Mononuclear cell (primary cell): ENCODE measurements at regions not wholly inside any gene's neighbourhood (a gene's known extent, or its start where the extent isn't known, plus 50 kb on each side); places are given as distances from the start of the nearest gene placed in this dataset.
"Not testable (repeated sequence)": the region's sequence is repeated elsewhere in the genome, so short reads cannot be mapped to it uniquely, and the experiment has no call there.

Experiments
- H3K27me3 ChIP-seq: 2 replicates; pipeline ENCODE4 v1.6.0; 2011; ENCODE audit warnings: low read length, control low read depth; ENCODE audit not compliant: insufficient read depth
- H3K4me1 ChIP-seq: 2 replicates; pipeline ENCODE4 v1.5.1; 2011; ENCODE audit warnings: mild to moderate bottlenecking, low read length, control low read depth; ENCODE audit not compliant: insufficient read depth
- H3K4me3 ChIP-seq: 2 replicates; pipeline ENCODE4 v1.5.1; 2011; ENCODE audit warnings: mild to moderate bottlenecking, low read length, moderate library complexity
- H3K9me3 ChIP-seq: 2 replicates; pipeline ENCODE4 v1.5.1; 2011; ENCODE audit warnings: low read depth, mild to moderate bottlenecking, control low read depth, low read length

DNA sequence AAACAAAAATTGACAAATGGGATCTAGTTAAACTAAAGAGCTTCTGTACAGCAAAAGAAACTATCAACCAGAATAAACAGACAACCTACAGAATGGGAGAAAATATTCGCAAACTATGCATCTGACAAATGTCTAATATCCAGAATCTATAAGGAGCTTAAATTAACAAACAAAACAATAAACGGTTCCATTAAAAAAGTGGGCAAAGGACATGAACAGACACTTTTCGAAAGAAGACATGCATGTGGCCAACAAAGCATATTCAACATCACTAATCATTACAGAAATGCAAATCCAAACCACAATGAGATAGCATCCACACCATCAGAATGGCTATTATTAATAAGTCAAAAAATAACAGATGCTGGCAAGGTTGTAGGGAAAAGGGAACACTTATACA, 50.5 kb upstream of the MED13L start:
- peaks cover 33% of the 10 kb centered on the region for H3K4me1 ChIP-seq
- H3K9me3 ChIP-seq, H3K4me3 ChIP-seq, H3K27me3 ChIP-seq: not testable (repeated sequence)

DNA sequence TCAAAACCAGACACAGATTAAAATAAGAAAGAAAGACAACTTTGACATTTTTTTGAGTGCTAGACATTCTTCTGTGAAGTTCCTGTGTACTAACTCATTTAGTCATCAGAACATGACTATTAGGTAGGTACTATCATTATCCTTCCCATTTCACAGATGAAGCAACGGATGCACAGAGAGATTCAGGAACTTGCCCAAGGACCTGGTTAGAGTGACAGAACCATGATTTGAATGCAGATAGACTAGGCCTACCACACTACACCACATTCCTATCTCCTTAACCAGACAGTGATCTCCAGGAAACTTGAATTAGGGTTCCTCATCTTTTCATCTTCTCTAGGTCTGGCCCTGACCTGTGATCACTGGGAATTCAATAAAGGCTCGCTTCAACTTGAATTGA, 54.4 kb upstream of the MED13L start:
- peaks cover 24% of the 10 kb centered on the region for H3K4me1 ChIP-seq
- H3K27me3 ChIP-seq, result no peaks in the 10 kb centered on the region
- no peak overlapping the region for H3K4me3 ChIP-seq
- H3K9me3 ChIP-seq, result no peaks in the 10 kb centered on the region

DNA sequence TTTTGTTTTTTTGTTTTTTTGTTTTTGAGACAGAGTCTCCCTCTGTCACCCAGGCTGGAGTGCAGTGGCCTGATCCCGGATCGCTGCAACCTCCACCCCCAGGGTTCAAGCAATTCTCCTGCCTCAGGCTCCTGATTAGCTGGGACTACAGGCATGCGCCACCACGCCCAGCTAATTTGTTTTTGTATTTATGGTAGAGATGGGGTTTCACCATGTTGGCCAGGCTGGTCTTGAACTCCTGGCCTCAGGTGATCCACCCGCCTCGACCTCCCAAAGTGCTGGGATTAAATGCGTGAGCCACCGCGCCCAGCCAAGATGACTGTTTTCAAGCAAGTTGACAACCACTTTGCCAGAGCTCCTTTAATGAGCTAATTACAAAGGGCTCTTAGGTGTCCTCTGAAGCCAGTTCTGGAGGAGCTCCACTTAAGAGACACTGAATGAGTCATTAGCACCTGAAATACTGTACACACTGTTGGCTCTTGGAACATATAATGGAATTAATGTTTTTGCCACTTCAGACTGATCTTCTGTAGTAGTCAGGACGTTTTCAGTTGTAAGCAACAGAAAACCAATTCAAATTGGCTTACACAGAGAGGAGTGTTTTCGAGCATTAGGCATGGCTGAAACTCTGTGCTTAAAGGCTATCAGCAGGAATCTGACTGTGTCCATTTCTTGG, 55.4 kb upstream of the MED13L start:
- Histone ChIP-seq H3K4me3 (no peak overlapping the region), H3K4me1 (peaks cover 29% of the 10 kb centered on the region), H3K9me3 (no peaks in the 10 kb centered on the region), H3K27me3 (no peaks in the 10 kb centered on the region)

DNA sequence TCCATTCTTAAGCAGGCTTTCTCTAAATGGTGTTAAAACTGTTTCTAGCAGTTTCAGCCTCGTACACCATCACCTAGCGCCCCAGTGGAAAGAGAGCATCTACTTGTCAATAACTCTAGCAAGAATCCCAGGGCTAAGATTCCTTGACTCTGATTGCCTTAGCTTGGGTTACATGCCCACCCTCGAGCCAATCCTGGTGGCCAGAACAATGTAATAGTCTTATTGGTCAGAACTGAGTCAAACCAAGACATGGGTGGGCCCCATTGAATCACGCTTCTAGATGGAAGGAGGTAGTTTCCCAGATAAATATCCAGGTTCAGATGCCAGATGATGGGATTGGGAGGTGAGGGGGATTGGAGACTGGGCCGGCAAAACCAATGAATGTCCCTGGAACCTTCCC, 55.9 kb upstream of the MED13L start:
- H3K27me3 ChIP-seq, result no peaks in the 10 kb centered on the region
- no peaks in the 10 kb centered on the region for H3K9me3 ChIP-seq
- H3K4me3 ChIP-seq, result no peak overlapping the region
- H3K4me1 ChIP-seq, result peaks cover 29% of the 10 kb centered on the region

DNA sequence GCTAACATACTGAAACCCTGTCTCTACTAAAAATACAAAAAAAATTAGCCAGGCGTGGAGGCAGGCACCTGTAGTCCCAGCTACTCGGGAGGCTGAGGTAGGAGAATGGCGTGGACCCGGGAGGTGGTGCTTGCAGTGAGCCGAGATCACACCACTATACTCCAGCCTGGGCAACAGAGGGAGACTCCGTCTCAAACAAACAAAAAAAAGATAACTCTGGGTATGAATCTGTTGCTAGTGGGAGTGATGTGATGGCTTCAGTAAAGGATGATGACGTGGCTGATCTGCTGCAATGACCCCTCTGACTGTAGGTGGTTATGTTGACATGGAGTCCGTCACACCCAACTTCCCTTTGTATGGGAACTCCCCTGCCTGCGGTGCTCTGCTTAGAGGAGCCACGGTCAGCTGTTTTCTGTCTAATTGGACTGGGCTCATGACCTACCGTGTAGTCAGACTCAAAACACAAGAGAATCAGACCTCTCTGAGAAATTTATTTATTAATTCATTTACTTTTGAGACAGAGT, 59.1 kb upstream of the MED13L start:
- Histone ChIP-seq H3K4me1 (peaks cover 29% of the 10 kb centered on the region), H3K27me3 (no peaks in the 10 kb centered on the region), H3K4me3 (no peak overlapping the region), H3K9me3 (no peaks in the 10 kb centered on the region)

DNA sequence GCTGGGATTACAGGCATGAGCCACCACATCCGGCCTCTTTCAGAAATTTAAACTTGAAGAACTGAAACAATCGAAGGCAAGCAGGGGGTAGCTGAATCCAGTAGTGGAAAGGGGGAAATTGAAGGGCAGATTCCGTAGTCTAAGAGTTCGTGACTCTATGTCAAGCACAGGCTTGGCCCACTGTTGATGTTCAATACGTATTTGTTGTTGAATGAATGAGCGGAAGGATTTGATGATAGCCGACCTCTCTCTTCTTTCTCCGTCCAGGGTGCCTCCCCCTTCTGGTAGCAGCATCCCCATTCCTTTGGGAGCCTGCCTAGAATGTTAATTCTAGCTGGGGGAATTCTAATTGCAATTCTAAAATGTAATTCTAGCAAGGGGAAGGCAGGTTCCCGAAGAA, 59.8 kb upstream of the MED13L start:
- no peaks in the 10 kb centered on the region for H3K9me3 ChIP-seq
- H3K4me3 ChIP-seq, result no peak overlapping the region
- H3K4me1 ChIP-seq, result peaks cover 29% of the 10 kb centered on the region
- no peaks in the 10 kb centered on the region for H3K27me3 ChIP-seq

DNA sequence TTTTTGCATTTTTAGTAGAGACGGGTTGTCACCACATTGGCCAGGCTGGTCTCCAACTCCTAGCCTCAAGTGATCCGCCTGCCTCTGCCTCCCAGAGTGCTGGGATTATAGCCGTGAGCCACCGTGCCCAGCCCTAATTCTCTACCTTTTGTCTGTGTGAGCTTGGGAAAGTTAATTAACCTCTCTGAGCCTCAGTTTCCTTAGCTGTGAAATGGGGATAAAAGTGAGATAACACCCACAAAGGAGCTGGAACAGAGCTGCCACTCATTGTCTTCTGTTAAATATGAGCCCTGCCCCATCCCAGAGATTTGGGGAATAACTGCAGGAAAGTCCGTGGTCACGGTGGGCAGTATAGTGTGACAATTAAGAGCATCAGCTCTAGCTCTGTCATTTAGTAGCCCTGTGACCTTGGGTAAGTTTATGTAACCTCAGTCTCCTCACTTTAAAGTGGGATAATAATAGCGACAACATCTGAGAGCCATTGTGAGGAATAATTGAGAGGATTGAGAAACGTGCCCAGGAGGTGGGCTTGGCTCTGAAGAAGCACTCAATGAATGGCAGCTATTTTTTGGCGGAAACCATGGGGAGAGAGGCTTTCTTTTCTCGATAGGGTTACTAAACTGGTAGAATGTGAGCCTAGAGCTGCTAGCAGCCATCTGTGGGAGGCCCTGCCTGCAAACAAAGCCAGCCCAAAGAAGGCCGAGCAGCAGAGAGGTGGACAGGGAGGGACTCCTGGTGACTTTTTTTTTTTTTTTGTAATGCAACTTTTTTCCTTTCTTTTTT, 60.8 kb upstream of the MED13L start:
- no peak overlapping the region for H3K4me3 ChIP-seq
- no peaks in the 10 kb centered on the region for H3K9me3 ChIP-seq
- H3K4me1 ChIP-seq, result peaks cover 29% of the 10 kb centered on the region
- no peaks in the 10 kb centered on the region for H3K27me3 ChIP-seq

DNA sequence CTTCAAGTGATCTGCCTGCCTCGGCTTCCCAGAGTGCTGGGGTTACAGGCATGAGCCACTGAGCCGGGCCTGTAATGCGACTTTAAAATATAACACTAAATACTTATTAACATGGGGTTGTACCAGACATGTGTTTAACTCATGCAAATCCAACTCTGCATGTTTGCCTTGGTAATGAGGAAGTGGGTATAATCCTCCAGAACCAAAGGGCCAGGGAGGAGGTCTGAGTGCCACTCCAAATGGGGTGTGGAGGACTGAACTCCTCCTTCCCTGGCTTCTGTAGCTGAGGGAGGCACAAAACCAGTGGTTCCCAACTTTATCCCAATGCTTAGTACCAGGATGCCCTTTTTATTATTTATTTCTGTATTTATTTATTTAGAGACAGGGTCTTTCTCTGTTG, 61.6 kb upstream of the MED13L start:
- Histone ChIP-seq H3K4me1 (peaks cover 21% of the 10 kb centered on the region), H3K9me3 (no peaks in the 10 kb centered on the region), H3K27me3 (no peaks in the 10 kb centered on the region), H3K4me3 (no peak overlapping the region)

DNA sequence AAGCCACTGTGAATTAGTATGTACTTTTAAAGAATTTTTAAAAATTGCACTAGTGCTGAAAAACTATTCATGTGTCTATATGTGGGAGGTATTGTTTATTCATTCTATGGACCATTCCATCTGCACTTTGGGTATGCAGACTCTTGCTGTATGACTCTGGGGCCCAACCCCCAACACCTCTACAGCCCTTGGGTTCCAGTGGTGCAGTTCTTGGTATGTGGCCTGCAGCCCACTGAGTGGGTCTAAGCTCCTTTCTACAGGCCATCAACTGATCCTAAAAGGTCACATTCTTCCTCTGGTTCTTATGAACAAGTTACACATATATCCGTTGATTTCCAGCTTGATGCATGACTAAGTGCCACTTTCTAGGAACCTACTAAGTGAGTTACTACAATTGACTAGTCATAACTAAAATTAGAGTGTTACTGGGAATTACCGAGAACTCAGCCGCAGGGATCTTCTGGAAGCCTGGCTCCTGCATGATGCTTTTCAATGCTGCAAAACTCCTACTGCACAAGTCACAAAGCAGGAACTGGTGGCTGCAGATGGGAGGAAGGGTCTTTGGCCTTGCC, 62.4 kb upstream of the MED13L start:
- peaks cover 17% of the 10 kb centered on the region for H3K4me1 ChIP-seq
- no peaks in the 10 kb centered on the region for H3K9me3 ChIP-seq
- H3K4me3 ChIP-seq, result no peak overlapping the region

DNA sequence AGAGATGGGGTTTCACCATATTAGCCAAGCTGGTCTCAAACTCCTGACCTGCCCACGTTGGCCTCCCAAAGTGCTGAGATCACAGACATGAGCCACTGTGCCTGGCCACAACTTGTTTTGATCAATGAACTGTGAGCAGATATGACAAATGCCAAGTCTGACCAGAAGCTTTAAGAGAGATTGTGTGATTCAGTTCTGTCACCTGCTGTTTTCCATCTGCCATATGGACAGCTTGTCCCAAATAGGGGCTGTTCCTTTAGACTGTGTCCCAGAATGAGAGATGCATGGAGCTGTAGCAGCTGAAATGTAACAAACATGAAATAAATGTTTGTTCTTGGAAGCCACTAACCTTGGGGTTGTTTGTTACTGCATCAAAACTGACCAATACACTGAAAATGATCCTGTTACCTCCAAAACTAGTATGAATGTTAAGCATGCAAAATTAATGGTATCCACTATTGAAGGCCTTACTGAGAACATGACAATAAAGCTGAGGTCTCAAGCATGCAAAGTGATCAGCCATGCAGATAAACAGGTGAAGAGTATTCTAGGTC, 65.9 kb upstream of the MED13L start:
- no peak overlapping the region for H3K4me3 ChIP-seq
- no peaks in the 10 kb centered on the region for H3K27me3 ChIP-seq
- no peaks in the 10 kb centered on the region for H3K4me1 ChIP-seq
- no peaks in the 10 kb centered on the region for H3K9me3 ChIP-seq

More for the DNA sequence above, 62.4 kb upstream of the MED13L start:
- H3K27me3 ChIP-seq, result no peaks in the 10 kb centered on the region

DNA sequence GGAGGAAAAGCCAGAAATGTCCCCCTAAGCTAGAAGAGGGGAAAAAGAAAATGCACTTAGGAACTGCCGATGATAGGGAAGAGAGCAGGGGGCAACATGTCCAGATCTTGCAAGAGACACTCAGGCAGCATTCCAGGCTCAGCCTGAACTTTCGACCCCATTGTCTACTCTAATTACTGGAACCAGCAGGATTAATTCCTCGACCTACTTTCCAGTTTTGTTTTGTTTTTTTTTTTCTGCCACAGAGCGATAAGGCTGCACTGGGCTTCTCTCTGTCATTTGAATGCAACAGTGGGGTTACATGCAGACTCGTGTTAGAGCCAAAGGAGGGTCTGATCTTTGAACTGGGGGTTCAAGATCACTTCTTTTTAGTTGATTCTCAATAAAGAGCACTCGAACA, 68.7 kb upstream of the MED13L start:
- H3K9me3 ChIP-seq, result no peaks in the 10 kb centered on the region
- H3K4me1 ChIP-seq, result no peaks in the 10 kb centered on the region
- no peaks in the 10 kb centered on the region for H3K27me3 ChIP-seq
- no peak overlapping the region for H3K4me3 ChIP-seq

DNA sequence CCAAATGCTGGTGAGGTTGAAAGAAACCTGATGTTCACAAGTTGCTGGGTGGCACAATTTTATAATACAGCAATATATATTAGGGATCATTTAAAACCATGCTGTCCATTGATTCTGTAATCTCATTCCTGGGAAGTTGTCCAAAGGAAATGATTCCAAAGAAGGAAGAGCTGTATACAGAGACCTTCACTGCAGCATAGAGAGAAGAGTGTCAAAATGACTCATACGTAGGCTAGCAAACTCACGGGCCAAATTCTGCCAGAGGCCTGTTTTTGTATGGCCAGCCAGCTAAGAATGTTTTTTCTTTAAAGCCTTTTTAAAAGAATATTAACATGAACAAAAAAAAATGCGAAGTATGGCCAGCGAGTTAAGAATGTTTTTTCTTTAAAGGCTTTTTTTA, 69.2 kb upstream of the MED13L start:
- Histone ChIP-seq H3K9me3 (no peaks in the 10 kb centered on the region), H3K27me3 (no peaks in the 10 kb centered on the region), H3K4me1 (no peaks in the 10 kb centered on the region), H3K4me3 (no peak overlapping the region)

DNA sequence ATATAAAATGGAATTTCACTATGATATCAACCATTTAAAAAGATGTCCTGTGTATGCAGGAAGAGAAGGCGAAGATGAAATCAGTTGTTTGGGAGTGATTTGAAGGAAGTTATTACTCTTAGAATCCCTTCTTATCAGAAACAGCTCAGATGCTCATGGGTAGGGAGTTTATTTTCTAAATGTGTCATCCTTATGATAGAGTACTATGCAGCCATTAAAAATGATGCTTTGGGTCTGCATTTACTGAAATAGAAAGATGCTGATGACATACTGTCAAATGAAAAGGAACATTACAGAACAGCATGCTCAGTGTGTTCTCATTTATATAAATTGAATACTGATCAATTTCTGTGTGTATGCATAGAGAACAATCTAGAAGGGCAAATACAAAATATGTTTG, 69.8 kb upstream of the MED13L start:
- Histone ChIP-seq H3K9me3 (no peaks in the 10 kb centered on the region), H3K4me1 (no peaks in the 10 kb centered on the region), H3K4me3 (no peak overlapping the region), H3K27me3 (no peaks in the 10 kb centered on the region)

DNA sequence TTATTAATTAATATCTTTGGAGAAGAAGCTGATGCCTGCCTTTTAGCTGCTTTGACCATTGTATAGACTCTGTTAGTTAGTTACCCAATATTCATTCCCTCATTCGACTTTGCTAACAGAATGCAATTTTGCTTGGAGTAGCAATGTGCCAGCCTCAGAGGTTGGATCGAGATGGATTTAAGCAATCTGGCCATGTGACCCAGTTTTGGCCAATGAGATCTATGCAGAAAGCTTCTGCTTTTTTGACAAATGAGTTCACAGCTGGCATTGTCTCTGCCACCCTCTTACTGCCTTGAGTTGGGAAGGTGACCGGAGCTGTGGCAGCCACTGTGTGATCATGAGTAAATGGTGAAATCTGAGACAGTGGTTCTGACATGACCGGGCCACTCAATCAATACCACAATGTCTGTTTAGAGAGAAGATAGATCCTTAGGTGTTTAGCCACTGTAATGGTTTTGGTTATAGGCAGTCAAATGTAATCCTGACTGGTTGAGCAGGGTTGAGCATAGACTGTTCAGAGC, 74.9 kb upstream of the MED13L start:
- Histone ChIP-seq H3K4me3 (no peak overlapping the region), H3K4me1 (no peaks in the 10 kb centered on the region), H3K9me3 (no peaks in the 10 kb centered on the region), H3K27me3 (no peaks in the 10 kb centered on the region)

DNA sequence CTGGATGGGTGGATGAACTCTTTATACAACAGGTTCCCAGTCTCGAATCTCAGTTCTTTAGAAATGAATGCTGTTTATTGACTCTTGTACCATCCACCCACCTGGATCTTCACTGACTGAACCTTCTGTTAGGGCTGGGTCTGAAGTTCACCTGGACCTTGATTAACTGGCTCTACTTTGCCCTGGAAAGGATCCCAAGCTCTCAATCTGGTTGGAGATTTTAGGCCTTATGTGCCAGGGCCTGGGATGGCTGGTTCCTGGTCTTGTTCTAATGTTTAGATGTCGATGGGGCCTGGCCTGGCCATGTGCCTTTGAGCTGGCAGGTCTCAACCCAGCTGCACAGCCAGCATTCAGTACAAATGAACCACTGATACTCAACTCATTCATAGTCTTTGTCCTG, 76.5 kb upstream of the MED13L start:
- no peaks in the 10 kb centered on the region for H3K27me3 ChIP-seq
- H3K4me1 ChIP-seq, result peaks cover 5% of the 10 kb centered on the region
- no peaks in the 10 kb centered on the region for H3K9me3 ChIP-seq
- H3K4me3 ChIP-seq, result no peak overlapping the region
